Right atrium auricular region (tissue), 2 donors: ENCODE measurements at regions not wholly inside any gene's neighbourhood (a gene's known extent, or its start where the extent isn't known, plus 50 kb on each side); places are given as distances from the start of the nearest gene placed in this dataset.

Source experiments
- DNase-seq: peaks from one replicate; pipeline ENCODE4 v3.0.0-alpha.2; 2019; ENCODE audit warnings: low spot score
- H3K27ac ChIP-seq, 2 donors: fragments of 200-600 bp; sonication (generic); 1 replicate in 1 of 2; 2 replicates in 1 of 2; pipeline ENCODE4 v1.5.1; 2016 to 2019
- H3K27me3 ChIP-seq, 2 donors: fragments of 200-600 bp; sonication (generic); one replicate each; pipeline versions ENCODE4 v1.5.1 to v1.6.0; 2017 to 2019
- H3K36me3 ChIP-seq: fragments of 200-600 bp; sonication (generic); one replicate; pipeline ENCODE4 v1.5.1; 2016
- H3K4me1 ChIP-seq, 2 donors: fragments of 200-600 bp; sonication (generic); one replicate each; pipeline versions ENCODE4 v1.5.1 to v1.6.0; 2017 to 2019
- H3K4me3 ChIP-seq, 2 donors: fragments of 200-600 bp; sonication (generic); 1 replicate in 1 of 2; 2 replicates in 1 of 2; pipeline ENCODE4 v1.5.1; 2017 to 2019; ENCODE audit warnings: mild to moderate bottlenecking in 1 of 2, moderate library complexity in 1 of 2
- H3K9me3 ChIP-seq, 2 donors: fragments of 200-600 bp; sonication (generic); one replicate each; pipeline ENCODE4 v1.5.1; 2019
- TF ChIP-seq, protein P1 (sequence below), 2 donors: fragments of 200-600 bp; sonication (generic); IDR thresholded peaks; one replicate each; pipeline ENCODE4 v1.5.1; 2019; ENCODE audit warnings: antibody characterized with exemption in 2 of 2

DNA sequence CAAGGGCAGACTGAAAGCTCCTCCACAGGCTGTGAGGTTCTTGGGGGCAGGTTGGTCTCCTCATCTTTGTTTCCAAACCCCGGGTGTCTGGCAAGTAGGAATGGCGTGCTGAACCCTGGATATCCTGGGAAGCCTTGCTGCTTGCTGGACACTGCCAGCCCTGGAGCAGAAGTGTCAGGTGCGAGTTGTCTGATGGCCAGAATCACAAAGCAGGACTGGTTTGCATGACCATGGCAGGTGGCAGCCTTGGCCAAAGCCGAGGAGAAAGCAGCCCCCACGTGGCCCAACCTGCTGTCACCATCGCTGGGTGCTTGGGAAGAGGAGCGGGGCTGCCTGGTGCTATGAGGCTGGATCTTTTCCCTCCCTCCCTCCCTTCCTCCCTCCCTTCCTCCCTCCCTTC is 309.5 kb upstream of the HS6ST1 start:
- Histone ChIP-seq H3K36me3 (no peaks in the 10 kb centered on the region), H3K9me3 (no peaks in the 10 kb centered on the region), H3K27me3 (no peaks in the 10 kb centered on the region), H3K4me3 (no peak overlapping the region), H3K27ac (no peak overlapping the region), H3K4me1 (no peaks in the 10 kb centered on the region)
- DNase-seq: no peak
- TF ChIP-seq, protein P1, sequence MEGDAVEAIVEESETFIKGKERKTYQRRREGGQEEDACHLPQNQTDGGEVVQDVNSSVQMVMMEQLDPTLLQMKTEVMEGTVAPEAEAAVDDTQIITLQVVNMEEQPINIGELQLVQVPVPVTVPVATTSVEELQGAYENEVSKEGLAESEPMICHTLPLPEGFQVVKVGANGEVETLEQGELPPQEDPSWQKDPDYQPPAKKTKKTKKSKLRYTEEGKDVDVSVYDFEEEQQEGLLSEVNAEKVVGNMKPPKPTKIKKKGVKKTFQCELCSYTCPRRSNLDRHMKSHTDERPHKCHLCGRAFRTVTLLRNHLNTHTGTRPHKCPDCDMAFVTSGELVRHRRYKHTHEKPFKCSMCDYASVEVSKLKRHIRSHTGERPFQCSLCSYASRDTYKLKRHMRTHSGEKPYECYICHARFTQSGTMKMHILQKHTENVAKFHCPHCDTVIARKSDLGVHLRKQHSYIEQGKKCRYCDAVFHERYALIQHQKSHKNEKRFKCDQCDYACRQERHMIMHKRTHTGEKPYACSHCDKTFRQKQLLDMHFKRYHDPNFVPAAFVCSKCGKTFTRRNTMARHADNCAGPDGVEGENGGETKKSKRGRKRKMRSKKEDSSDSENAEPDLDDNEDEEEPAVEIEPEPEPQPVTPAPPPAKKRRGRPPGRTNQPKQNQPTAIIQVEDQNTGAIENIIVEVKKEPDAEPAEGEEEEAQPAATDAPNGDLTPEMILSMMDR (IDR thresholded peaks at IDR 0.05): no peak

DNA sequence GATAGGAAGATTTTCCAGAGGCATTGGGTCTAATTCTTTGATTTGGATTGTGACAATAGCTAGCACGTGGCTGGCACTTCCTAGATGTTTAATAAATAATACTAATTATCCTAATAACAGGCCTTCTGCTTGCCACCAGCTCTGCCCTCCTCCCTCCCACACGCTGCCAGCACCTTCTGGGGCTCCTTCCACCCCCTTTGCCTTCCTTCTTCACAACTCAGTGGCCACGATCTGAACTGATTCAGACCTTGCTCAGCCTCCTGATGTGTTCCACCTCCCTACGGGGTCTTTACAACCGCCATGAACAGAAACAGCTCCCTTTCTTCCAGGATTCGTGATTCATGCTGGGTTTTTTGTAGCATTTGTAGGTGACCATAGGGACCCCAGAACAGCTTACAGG is 310.3 kb upstream of the HS6ST1 start:
- no peaks in the 10 kb centered on the region for H3K4me1 ChIP-seq
- H3K36me3 ChIP-seq: no peaks in the 10 kb centered on the region
- no peak for DNase-seq
- H3K4me3 ChIP-seq: no peak overlapping the region
- no peaks in the 10 kb centered on the region for H3K27me3 ChIP-seq
- TF ChIP-seq, protein P1 (IDR thresholded peaks at IDR 0.05): no peak
- no peak overlapping the region for H3K27ac ChIP-seq
- H3K9me3 ChIP-seq: no peaks in the 10 kb centered on the region

DNA sequence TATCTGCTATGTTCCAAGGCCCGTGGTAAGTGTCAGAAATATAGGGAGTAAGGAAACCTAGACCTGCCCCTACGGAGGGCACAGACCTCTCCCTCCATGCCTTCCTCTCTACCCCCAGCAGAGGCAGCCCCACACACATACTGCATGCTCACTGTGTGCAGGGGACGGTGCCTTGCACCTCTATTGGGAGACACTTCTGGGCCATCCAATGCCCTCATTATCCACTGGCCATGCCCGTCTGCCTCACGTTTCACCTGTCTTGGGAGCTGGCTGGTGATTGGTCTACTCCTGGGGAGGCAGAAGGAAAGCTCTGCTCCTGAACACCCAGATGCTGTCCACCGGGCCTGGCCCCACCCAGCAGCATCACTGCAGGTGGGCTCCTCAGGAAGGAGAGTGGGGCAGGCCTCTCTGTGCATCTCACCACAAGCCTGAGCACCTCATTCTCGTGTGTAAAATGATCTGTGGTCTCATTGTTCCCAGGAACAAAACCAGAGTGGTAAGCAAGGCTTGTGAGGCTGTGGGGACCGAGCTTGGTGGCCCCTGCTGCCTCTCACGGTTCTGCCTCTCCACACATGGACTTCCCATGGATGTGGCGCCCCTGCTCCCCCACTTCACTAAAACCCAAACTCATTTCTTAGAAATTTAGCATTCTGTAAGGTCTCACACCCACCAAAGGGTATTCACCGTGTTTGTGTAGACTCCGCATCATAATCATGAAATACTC is 312.5 kb upstream of the HS6ST1 start:
- no peaks in the 10 kb centered on the region for H3K27me3 ChIP-seq
- no peak for DNase-seq
- H3K4me3 ChIP-seq: no peak overlapping the region
- H3K9me3 ChIP-seq: no peaks in the 10 kb centered on the region
- no peaks in the 10 kb centered on the region for H3K36me3 ChIP-seq
- H3K4me1 ChIP-seq: no peaks in the 10 kb centered on the region
- TF ChIP-seq, protein P1 (IDR thresholded peaks at IDR 0.05): no peak
- H3K27ac ChIP-seq: no peak overlapping the region

DNA sequence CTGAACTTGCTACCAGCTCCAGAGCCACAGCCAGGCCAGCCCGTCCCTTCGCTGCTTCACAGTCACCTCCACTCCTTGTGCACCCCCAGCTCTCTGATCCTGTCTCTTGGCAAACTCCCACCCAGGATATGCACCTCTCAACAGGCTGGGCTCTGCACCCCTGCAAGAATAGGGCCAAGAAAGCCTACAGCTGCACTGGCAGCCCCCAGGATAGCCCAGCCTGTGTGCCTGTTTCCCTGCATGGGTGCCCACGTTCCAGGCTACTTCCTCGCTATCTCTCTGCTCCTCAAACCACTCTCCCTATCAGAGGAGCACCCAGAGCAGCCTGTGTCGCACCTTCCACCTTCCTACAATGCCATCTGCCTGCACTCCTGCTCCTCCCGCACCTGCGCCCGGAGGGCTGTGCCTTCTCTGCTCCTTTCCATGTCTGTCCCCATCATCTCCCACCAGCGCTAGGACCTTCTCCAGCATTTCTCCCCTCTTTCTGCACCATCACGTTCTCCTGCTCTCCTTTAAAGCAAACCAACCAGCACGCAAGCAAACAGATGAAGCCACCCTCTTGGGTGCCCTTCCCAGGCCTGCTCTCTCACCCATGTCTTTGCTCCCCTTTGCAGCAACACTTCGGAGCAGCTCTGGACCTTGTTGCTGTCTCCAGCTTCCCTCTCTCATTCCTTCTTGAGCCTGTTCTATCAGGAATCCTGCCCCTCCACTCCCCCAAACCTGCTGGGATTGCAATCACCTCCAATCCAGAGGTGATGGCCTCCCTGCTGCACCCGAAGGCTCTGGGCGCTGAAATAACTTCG is 313.2 kb upstream of the HS6ST1 start:
- Histone ChIP-seq H3K4me1 (no peaks in the 10 kb centered on the region), H3K9me3 (no peaks in the 10 kb centered on the region), H3K27me3 (no peaks in the 10 kb centered on the region), H3K36me3 (no peaks in the 10 kb centered on the region), H3K4me3 (no peak overlapping the region), H3K27ac (no peak overlapping the region)
- DNase-seq: no peak
- TF ChIP-seq, protein P1 (IDR thresholded peaks at IDR 0.05): no peak

DNA sequence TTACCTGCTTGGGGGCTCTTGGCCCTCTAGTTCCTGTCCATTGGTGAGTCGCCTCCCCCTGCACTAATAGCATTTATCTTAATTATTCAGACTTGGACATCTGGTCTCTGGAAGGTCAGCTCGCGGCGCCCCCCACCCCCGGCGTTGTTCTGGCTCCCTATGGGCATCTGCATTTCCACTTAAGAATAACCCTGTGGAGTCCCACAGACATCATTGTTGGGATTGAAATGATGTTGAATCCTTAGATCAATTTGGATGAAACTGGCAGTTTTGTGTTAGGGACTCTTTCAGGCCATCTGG is 313.8 kb upstream of the HS6ST1 start:
- no peaks in the 10 kb centered on the region for H3K36me3 ChIP-seq
- no peaks in the 10 kb centered on the region for H3K27me3 ChIP-seq
- no peak for DNase-seq
- H3K4me1 ChIP-seq: no peaks in the 10 kb centered on the region
- H3K9me3 ChIP-seq: no peaks in the 10 kb centered on the region
- H3K4me3 ChIP-seq: no peak overlapping the region
- TF ChIP-seq, protein P1 (IDR thresholded peaks at IDR 0.05): no peak
- H3K27ac ChIP-seq: no peak overlapping the region
